RPMI7951 (cell line): ENCODE measurements at regions not wholly inside any gene's neighbourhood (a gene's known extent, or its start where the extent isn't known, plus 50 kb on each side); places are given as distances from the start of the nearest gene placed in this dataset.
"Not testable (repeated sequence)": the region's sequence is repeated elsewhere in the genome, so short reads cannot be mapped to it uniquely, and the experiment has no call there.

Experiments used
- DNase-seq: peaks from one replicate; pipeline ENCODE4 v3.0.0-alpha.2; 2012; ENCODE audit warnings: low read depth

DNA sequence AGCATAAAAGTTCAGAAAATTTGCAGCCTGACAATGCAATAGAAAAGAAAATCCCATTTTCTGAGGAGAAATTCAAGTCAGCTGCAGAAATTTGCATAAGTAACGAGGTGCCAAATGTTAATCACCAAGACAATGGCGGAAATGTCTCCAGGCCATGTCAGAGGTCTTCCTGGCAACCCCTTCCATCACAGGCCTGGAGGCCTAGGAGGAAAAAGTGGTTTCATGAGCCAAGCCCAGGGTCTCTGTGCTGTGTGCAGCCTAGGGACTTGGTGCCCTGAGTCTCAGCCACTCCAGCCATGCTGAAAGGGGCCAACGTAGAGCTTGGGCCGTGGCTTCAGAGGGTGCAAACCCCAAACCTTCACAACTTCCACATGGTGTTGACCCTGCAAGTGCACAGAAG is 94.8 kb upstream of the UNC5B start:
- DNase-seq, result not testable (repeated sequence)

DNA sequence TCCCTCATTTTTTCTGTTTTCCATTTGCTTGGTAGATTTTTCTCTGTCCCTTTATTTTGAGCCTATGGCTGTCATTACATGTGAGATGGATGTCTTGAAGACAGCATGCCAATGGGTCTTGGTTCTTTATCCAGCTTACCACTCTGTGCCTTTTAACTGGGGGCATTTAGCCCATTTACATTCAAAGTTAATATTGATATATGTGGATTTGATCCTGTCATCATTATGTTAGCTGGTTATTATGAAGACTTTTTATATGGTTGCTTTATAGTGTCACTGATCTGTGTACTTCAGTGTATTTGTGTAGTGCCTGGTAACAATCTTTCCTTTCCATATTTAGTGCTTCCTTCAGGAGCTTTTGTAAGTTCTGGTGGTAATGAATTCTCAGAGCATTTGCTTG is 89.3 kb upstream of the UNC5B start:
- DNase-seq, result no peak

GRCh38 chr10:71124921-71125748 is 87.2 kb upstream of the UNC5B start:
- DNase-seq, result no peak

GRCh38 chr10:71125749-71126107 is 86.6 kb upstream of the UNC5B start:
- no peak for DNase-seq

DNA sequence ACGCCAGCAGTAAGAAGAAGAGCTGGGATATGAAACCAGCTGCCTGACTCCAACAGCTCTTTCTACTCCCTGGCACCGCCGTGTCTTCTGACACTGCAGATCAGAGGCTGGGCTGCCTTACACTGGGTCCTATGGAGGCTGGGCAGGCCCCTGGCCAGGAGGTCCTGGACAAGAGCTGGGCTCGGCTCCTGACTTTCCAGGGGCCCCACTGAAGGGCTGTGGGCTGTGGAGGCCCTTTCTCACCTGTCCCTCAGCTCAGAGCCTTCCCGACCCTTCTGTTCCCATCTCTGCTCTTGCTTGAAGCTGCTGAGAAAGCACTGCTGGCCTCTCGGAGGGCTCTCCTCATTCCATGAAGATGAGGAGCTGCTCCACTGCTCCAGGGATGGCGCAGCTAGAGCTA is 85.9 kb upstream of the UNC5B start:
- no peak for DNase-seq

- no peak for DNase-seq
These were observed 85.3 kb upstream of the UNC5B start for GRCh38 chr10:71127104-71127503.

GRCh38 chr10:71127773-71128172 is 84.6 kb upstream of the UNC5B start:
- DNase-seq, result no peak

GRCh38 chr10:71128311-71128980 is 83.9 kb upstream of the UNC5B start:
- peak; percentile 4 for DNase-seq

DNA sequence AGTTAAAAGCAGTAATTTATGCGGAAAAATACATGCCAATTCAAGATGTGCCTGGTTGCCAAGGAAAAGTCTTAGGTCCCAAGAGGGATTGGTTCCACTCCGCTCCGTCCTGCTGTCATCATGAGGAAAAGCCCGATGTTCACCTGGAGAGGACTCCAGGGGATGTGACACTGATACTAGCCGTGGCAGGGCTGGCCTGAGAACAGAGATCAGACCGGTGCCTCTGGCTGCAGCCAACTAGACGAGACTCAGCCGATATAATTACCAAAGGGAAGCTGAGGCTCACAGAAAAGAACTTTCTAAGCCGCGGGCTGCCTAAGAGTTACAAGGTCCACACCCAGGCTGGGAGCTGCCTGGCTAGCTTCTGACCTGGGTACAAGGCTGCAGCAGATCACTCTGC is 81.3 kb upstream of the UNC5B start:
- no peak for DNase-seq

GRCh38 chr10:71131508-71132088 is 80.8 kb upstream of the UNC5B start:
- DNase-seq, result no peak

DNA sequence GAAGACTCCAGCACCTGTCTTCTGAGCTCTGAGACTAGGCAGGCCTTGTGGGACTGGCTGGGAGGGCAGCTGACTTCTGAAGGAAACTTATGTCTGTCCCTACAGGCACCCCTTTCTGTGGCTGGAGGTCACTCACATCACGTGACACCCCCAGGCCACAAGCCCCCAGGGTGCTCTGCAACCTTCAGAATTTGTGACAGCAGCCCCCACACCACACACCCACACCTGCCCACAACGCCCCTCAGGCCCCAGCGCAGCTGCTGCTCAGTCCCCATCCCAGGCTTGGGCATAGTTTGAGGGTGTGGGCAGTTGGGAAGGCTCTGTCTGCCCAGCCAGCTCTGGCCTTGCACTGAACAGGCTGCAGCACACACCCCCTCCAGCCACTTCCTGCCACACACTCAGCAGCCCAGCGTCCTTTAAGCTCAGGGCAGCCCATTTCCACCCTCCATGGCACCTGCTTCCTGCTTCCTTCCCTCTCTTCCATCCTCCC is 80.0 kb upstream of the UNC5B start:
- no peak for DNase-seq

DNA sequence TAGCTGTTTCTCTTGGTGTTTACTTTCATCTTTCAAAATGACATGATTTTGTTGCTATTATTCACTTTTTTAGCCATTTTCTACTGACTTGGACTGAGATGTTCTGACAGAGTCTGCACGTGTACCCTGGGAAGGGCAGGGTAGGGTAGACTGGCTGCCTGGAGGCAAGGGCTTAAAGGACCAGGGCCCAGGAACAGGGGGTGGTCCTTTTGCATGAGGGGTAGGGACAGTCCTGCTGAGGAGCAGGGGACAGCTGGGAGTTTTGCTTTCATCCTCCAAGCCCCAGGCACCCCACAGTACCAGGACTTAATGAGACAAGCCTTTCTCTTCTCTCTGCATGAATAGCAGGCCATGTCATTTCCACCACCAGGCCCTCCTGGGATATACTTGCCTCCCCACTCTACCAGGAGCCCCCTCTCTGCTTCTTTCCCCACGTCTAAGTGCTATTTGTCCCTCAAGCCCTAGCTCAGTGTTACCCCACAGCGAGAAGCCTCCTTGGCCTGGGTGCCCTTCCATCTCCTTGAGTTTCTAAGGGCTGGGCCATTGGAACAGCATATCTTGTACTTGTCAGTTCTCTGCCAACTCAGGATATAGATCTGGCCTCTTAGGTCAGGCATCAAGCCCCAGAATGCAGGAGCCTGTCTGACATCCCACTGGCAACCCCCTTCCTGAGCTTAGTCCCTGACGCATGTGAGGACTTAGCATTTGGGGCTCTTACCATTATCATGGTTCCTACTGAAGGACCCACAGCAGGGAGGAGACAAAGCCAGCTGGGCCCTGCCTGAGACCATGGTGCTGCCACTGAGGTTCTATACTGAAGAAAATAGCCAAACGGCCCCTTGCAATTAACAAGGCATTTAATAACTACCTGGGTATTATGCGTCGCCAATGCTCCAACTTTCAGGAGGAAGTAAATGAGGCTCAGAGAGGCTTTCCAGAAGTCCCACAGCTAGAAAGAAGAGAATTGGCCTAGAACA is 78.4 kb upstream of the UNC5B start:
- DNase-seq, result no peak

DNA sequence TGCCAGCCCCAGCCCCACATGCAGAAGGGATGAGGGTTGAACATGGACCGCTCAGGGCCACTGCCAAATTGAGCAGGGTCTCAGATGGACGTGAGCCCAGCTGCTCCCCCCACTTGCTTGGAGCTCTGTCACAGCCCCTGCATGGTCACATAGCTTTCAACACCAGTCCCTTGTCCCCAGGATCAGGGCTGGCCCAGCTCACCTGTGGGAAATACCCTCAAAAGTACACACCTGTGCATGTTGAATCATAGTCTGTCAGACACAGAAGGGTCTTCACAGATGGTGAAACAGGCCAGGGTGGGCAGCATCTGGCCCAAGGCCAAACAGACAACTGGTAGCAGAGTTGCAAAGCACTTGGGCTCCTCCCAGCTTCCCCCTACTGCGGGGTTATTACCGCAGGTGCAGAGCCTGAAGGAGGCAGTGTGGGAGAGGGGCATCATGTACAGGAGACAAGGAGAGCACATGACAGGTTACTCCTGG is 77.6 kb upstream of the UNC5B start:
- no peak for DNase-seq

- no peak for DNase-seq
These were observed 77.1 kb upstream of the UNC5B start for GRCh38 chr10:71135236-71135635.

DNA sequence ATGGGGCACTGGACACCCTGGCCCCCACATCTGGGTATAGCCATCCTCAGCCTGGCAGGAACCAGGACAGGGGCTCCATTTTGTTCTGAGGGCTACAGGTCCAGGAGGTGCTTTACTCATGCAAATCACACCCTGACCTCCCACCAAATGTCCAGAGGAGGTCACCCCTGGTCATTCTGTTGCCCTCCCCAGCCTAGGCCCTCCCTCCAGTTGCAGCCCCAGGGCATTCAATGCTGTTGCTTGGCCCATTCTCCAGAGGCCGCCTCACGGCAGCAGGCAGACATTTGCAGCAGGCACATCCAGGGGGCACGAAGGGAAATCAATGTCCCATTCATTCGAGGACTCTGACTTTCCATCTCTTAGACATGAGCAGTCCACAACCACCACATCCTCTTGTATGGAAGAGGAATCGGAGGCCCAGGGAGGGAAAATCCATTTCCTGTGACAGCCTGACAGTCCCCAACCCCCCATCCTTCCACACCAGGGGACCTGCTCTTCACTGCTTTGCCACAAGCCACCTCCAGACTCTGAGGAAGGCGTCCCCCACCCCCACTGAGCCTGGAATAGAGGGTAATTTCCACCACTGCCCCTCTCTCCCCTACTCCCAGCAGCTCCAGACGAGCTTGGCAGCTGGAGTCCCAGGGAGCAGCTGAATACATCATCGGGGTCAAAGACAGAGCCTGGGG is 76.2 kb upstream of the UNC5B start:
- peak; percentile 10 for DNase-seq

- DNase-seq, result no peak
These were observed 74.7 kb upstream of the UNC5B start for GRCh38 chr10:71137701-71138100.

DNA sequence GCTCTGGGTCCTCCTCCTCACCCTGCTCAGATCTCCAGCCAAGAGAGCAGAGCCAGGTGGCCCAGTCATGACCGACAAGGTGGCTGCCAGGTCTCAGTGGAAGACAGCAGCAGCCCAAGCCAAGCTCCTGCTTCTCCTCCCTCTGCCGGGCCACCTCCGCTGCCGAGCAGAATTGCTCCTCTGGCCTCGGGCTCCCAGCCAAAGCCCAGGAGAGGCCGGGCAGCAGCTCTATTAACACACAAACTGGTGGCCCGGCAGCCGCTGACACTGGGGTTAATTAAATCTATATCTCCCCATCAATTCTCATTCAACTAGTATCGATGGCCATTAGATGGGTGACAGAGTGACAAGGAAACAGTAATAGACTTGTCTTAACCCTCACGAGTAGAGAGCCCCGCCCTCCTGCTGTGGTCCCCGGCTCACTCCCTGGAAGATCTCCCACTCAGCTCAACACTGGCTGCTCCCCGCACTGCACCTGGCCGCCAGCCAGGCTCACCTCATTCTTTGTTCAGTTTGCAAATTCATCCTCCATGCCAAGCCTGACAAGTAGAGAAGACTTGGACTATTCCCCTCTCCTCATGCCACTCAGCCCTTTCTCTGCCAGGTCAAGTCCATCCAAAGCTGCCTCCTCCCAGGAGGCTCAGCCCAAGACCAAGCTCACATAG is 74.1 kb upstream of the UNC5B start:
- DNase-seq, result no peak

DNA sequence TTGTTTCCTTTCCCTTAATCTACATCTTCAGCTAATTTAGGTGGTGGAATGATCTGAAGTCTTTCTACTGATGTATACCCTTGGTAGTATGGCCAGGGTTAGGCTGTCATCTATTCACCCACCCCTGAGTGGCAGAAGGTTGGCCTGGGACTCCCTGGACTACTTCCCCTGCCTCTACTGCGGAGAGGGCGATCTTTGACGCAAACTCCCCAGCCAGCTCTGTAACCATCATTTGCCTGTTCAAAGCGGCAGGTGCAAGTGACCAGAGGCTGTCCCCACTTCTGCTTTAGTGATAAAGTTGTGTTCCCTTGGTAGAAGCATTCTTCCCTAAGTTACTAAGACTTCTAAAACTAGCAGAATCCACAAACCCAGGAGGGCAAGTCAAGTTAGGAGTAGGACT is 70.8 kb upstream of the UNC5B start:
- no peak for DNase-seq

GRCh38 chr10:71143170-71143569 is 69.2 kb upstream of the UNC5B start:
- DNase-seq, result no peak

- no peak for DNase-seq
These were observed 68.8 kb upstream of the UNC5B start for GRCh38 chr10:71143610-71144009.

DNA sequence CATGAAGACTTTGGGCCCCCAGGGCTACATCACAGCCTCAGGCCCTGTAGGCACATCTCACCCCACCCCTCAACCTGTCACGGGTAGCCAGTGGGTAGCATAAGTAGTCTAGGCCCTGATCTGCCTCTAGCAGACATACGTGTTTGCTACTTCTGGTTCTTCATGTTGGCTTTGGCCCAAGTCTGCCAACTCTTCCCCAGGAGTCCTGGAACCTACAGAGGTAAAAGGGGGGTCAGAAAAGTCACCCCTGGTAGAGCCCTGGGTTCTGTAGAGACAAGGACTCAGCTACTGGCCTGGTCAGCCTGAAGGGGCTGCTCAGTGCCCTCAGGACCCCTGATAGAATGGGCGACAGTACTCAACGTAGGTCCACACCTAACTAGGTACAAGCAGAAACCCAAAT is 67.5 kb upstream of the UNC5B start:
- DNase-seq, result no peak
